Activated T-cell treated with anti-CD3 and anti-CD28 coated beads, Interleukin-2, amount 50 U/mL, for 72 hours (primary cell): ENCODE measurements at regions not wholly inside any gene's neighbourhood (a gene's known extent, or its start where the extent isn't known, plus 50 kb on each side); places are given as distances from the start of the nearest gene placed in this dataset.

Experiments
- ATAC-seq, 2 donors: fragments of 150-1000 bp; cut with Tn5 transposase; replicated peaks in 1 of 2; 2 replicates each; pipeline ENCODE4 v1.10.0; 2021; ENCODE audit warnings: moderate library complexity in 2 of 2, mild to moderate bottlenecking in 1 of 2
- DNase-seq, 2 donors: peaks; one replicate each; pipeline ENCODE4 v3.0.0; 2021 to 2022; ENCODE audit warnings: mixed read lengths in 1 of 2
- H3K27ac Mint-ChIP-seq: one replicate; pipeline ENCODE4 v1.8.0; 2022; ENCODE audit warnings: mild to moderate bottlenecking, moderate library complexity, mixed read lengths
- H3K27me3 Mint-ChIP-seq: one replicate; pipeline ENCODE4 v1.8.0; 2022; ENCODE audit warnings: low read depth, mixed read lengths
- H3K36me3 Mint-ChIP-seq, 2 donors: one replicate each; pipeline ENCODE4 v1.8.0; 2022; ENCODE audit warnings: mixed read lengths in 2 of 2, mild to moderate bottlenecking in 1 of 2; ENCODE audit not compliant: insufficient read depth in 2 of 2
- H3K4me1 Mint-ChIP-seq: one replicate; pipeline ENCODE4 v1.8.0; 2022; ENCODE audit warnings: low read depth, mixed read lengths
- H3K4me3 Mint-ChIP-seq, 2 donors: one replicate each; pipeline ENCODE4 v1.8.0; 2022; ENCODE audit warnings: mild to moderate bottlenecking in 2 of 2, mixed read lengths in 2 of 2, moderate library complexity in 2 of 2
- H3K9me3 Mint-ChIP-seq, 2 donors: one replicate each; pipeline ENCODE4 v1.8.0; 2022; ENCODE audit warnings: mixed read lengths in 2 of 2

GRCh38 chr11:121800731-121801393 lies 315.2 kb downstream of the BLID start:
- Mint-ChIP-seq H3K4me1 (no peaks in the 10 kb centered on the region), H3K27me3 (no peaks in the 10 kb centered on the region), H3K9me3 (peaks cover 3 to 5% of the 10 kb centered on the region in 2 donors), H3K36me3 (no peaks in the 10 kb centered on the region), H3K4me3 (no peak overlapping the region), H3K27ac (no peak overlapping the region)
- no peak for DNase-seq
- no peak for ATAC-seq

DNA sequence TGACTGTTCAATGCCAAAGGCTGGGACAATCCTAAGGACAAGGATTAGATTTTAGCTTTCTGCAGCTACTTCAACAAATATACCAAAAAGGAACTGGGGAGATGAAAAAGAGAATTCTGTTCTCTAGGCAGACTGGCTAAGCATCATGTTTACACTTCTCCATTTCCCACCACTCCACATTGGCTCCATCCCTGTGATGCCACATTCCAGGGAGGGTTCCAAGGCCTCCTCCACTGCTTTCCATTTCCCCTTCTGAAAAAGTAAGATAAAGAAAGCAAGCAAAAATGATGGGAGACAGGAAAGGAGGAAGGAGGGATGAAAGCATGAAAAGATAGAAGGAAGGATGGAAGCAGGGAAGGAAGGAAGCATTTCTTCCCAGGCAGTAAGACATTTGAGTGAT lies 315.8 kb downstream of the BLID start:
- Mint-ChIP-seq H3K4me1 (no peaks in the 10 kb centered on the region), H3K27ac (no peak overlapping the region), H3K4me3 (no peak overlapping the region), H3K36me3 (no peaks in the 10 kb centered on the region), H3K9me3 (peaks cover 3 to 5% of the 10 kb centered on the region in 2 donors), H3K27me3 (no peaks in the 10 kb centered on the region)
- ATAC-seq (no peak), DNase-seq (no peak)

DNA sequence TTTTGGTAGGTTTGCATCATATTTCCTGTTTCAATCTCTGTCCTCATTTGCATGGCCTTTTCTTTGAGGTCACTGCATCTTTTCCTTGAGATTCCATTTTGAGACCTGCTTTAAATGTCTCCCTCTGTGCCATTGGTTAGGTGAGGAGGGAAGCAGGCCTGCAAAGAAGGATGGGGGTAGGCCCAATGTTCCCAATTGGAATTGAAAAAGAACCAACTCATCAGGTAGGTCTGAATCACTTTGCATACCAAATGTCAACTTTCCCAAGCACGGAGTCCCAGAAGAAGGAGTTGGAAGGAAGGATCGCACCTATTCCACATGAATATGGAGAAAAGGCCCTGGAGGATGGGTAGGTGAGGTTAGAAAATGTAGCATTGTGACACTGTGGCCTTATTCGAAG lies 318.5 kb downstream of the BLID start:
- DNase-seq (no peak), ATAC-seq (no peak)
- Mint-ChIP-seq H3K4me3 (no peak overlapping the region), H3K27me3 (no peaks in the 10 kb centered on the region), H3K36me3 (no peaks in the 10 kb centered on the region), H3K9me3 (peaks cover 3 to 5% of the 10 kb centered on the region in 2 donors), H3K4me1 (no peaks in the 10 kb centered on the region), H3K27ac (no peak overlapping the region)

GRCh38 chr11:121795174-121795573 lies 320.8 kb downstream of the BLID start:
- ATAC-seq, result no peak
- Mint-ChIP-seq H3K27me3 (peaks cover 9% of the 10 kb centered on the region), H3K4me3 (no peak overlapping the region), H3K36me3 (peaks cover 0 to 3% of the 10 kb centered on the region in 2 donors), H3K9me3 (peaks cover 0 to 5% of the 10 kb centered on the region in 2 donors), H3K4me1 (no peaks in the 10 kb centered on the region), H3K27ac (no peak overlapping the region)
- no peak for DNase-seq

DNA sequence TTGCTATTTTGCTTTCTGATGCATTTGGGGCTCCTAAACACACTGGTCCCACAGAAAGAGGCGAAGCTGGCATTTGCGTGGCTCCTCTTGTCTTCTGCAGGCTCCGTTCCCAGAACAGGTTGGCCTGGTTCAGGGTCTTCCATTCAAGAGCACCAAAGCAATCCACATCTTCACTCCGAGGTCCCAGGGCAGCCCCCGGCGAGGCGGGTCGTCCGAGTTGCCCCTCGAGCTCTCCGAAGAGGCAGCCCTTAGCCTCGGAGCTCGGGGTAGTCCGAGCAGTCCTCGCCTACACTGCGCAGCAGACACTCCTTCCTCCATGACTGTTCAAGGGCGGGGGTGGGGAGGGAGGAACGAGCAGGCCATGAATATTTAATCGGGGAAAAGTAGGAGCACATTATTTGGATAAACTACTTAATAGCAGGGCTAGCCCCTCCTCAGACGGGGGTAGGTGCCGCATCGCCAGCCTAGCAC lies 321.3 kb downstream of the BLID start:
- H3K27ac Mint-ChIP-seq, result no peak overlapping the region
- ATAC-seq (no peak), DNase-seq (no peak)
- peaks cover 9% of the 10 kb centered on the region for H3K27me3 Mint-ChIP-seq
- peaks cover 0 to 5% of the 10 kb centered on the region in 2 donors for H3K9me3 Mint-ChIP-seq
- H3K36me3 Mint-ChIP-seq, result peaks cover 0 to 3% of the 10 kb centered on the region in 2 donors
- no peak overlapping the region for H3K4me3 Mint-ChIP-seq
- no peaks in the 10 kb centered on the region for H3K4me1 Mint-ChIP-seq

- no peak overlapping the region for H3K27ac Mint-ChIP-seq
- no peak for DNase-seq
Observed at GRCh38 chr11:121793916-121794315, 322.1 kb downstream of the BLID start.

GRCh38 chr11:121793291-121793690 lies 322.7 kb downstream of the BLID start:
- peaks cover 9% of the 10 kb centered on the region for H3K27me3 Mint-ChIP-seq
- ATAC-seq (no peak), DNase-seq (no peak)
- no peaks in the 10 kb centered on the region for H3K4me1 Mint-ChIP-seq
- no peak overlapping the region for H3K27ac Mint-ChIP-seq
- peaks cover 0 to 3% of the 10 kb centered on the region in 2 donors for H3K36me3 Mint-ChIP-seq
- H3K9me3 Mint-ChIP-seq, result peaks cover 1 to 4% of the 10 kb centered on the region in 2 donors
- H3K4me3 Mint-ChIP-seq, result no peak overlapping the region

More at GRCh38 chr11:121793916-121794315, 322.1 kb downstream of the BLID start:
- Mint-ChIP-seq H3K9me3 (peaks cover 0 to 5% of the 10 kb centered on the region in 2 donors), H3K27me3 (peaks cover 9% of the 10 kb centered on the region), H3K4me3 (no peak overlapping the region), H3K36me3 (peaks cover 0 to 3% of the 10 kb centered on the region in 2 donors), H3K4me1 (no peaks in the 10 kb centered on the region)
- no peak for ATAC-seq

DNA sequence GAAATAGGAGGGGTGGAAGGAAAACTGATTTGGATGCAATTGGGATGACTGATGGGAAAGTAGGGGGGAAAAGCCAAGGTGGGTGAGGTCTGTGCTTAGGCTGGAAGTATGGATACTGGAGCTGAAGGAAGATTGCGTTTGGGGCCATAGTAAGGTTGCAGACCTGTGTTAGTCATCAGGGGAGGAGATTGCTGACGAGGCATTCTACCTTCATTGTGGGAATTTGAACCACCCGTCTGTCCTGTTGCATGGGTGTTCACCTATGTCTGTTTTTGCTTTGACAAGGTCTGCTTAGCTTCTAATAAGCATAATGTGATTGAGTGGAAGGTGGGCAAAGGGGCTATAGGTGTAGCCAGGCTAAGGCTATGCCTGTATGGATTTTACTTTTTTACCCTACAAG lies 323.8 kb downstream of the BLID start:
- Mint-ChIP-seq H3K36me3 (peaks cover 2 to 3% of the 10 kb centered on the region in 2 donors), H3K27me3 (peaks cover 9% of the 10 kb centered on the region), H3K27ac (no peak overlapping the region), H3K4me1 (no peaks in the 10 kb centered on the region), H3K9me3 (peaks cover 2 to 3% of the 10 kb centered on the region in 2 donors), H3K4me3 (no peak overlapping the region)
- ATAC-seq (no peak), DNase-seq (no peak)

- H3K9me3 Mint-ChIP-seq, result peaks cover 6 to 7% of the 10 kb centered on the region in 2 donors
- peaks cover 9% of the 10 kb centered on the region for H3K27me3 Mint-ChIP-seq
- H3K4me3 Mint-ChIP-seq, result no peak overlapping the region
- H3K4me1 Mint-ChIP-seq, result no peaks in the 10 kb centered on the region
- ATAC-seq (no peak), DNase-seq (no peak)
- H3K27ac Mint-ChIP-seq, result no peak overlapping the region
- peaks cover 3 to 5% of the 10 kb centered on the region in 2 donors for H3K36me3 Mint-ChIP-seq
Observed at GRCh38 chr11:121790430-121790829, 325.6 kb downstream of the BLID start.

GRCh38 chr11:121780971-121781370 lies 328.2 kb upstream of the SORL1-AS1 start:
- H3K27me3 Mint-ChIP-seq, result no peaks in the 10 kb centered on the region
- DNase-seq (no peak), ATAC-seq (no peak)
- H3K4me3 Mint-ChIP-seq, result no peak overlapping the region
- H3K9me3 Mint-ChIP-seq, result peaks cover 5 to 6% of the 10 kb centered on the region in 2 donors
- no peak overlapping the region for H3K27ac Mint-ChIP-seq
- peaks cover 0 to 2% of the 10 kb centered on the region in 2 donors for H3K36me3 Mint-ChIP-seq
- no peaks in the 10 kb centered on the region for H3K4me1 Mint-ChIP-seq

DNA sequence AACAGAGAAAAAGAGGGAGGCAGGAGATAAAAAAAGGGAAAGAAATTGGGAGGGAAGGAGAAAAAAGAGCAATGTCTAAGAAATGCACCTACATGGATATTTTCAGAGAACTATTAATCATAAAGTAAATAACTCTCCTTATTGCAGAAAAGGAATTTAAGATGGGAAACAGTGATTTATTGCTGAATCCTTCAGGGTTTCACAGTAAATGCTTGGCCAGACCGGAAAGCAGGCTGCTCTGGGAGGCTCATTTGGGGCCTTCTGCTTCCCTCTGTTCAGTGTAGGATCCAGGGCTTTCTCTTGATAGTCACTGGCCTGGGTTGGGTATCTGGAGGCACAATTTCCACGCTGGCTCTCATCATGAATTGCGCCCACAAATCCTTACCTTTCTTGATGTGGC lies 324.3 kb upstream of the SORL1-AS1 start:
- DNase-seq (no peak), ATAC-seq (no peak)
- no peaks in the 10 kb centered on the region for H3K27me3 Mint-ChIP-seq
- H3K36me3 Mint-ChIP-seq, result no peaks in the 10 kb centered on the region
- H3K9me3 Mint-ChIP-seq, result peaks cover 0 to 3% of the 10 kb centered on the region in 2 donors
- no peaks in the 10 kb centered on the region for H3K4me1 Mint-ChIP-seq
- H3K4me3 Mint-ChIP-seq, result no peak overlapping the region
- no peak overlapping the region for H3K27ac Mint-ChIP-seq

- H3K4me3 Mint-ChIP-seq, result no peak overlapping the region
- DNase-seq (no peak), ATAC-seq (no peak)
- no peaks in the 10 kb centered on the region for H3K9me3 Mint-ChIP-seq
- H3K4me1 Mint-ChIP-seq, result no peaks in the 10 kb centered on the region
- no peaks in the 10 kb centered on the region for H3K36me3 Mint-ChIP-seq
- no peaks in the 10 kb centered on the region for H3K27me3 Mint-ChIP-seq
- no peak overlapping the region for H3K27ac Mint-ChIP-seq
Observed at GRCh38 chr11:121775276-121775675, 322.5 kb upstream of the SORL1-AS1 start.

DNA sequence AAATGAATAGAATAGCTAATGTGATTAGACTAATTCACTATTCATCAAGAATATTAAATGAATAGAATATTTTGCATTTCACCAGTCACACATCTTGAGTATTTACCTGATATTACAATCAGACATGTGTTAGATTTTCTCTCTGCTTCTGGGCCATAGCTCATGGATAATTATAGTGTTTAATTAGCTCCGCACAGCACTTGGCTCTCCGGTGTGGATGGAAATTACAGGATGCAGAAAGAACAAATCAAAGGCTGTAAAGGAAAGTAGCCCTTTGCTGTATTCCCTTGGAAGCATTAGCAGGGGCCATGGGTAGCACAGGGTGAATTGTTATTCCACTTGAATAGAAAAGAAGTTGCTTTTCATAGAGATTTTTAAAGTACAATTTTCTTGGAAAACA lies 320.3 kb upstream of the SORL1-AS1 start:
- DNase-seq, result no peak
- ATAC-seq, result no peak
- peaks cover 7% of the 10 kb centered on the region for H3K27me3 Mint-ChIP-seq
- H3K36me3 Mint-ChIP-seq, result no peaks in the 10 kb centered on the region
- H3K4me1 Mint-ChIP-seq, result no peaks in the 10 kb centered on the region
- H3K4me3 Mint-ChIP-seq, result no peak overlapping the region
- no peaks in the 10 kb centered on the region for H3K9me3 Mint-ChIP-seq
- H3K27ac Mint-ChIP-seq, result no peak overlapping the region
